ENCODE measurements at regions not wholly inside any gene's neighbourhood (a gene's known extent, or its start where the extent isn't known, plus 50 kb on each side); places are given as distances from the start of the nearest gene placed in this dataset.

DNA sequence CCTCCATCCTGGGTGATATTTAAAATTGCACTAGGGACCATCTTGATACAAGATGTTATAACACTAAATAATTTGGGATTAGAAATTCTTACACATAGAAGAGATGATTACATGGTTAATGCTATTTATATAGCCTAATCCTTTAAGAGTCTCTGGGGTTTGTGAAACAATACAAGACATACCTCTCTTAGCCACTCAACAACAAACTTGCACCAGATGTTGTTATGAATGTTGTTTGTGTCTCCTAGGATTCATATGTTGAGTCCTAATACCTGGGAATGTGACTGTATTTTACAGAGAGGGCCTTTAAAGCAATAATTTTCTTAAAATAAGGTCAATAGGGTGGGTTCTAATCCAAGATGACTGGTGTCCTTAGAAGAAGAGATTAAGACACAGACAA is 678.3 kb downstream of the NYAP2 start:
- TF ChIP-seq, protein P1, sequence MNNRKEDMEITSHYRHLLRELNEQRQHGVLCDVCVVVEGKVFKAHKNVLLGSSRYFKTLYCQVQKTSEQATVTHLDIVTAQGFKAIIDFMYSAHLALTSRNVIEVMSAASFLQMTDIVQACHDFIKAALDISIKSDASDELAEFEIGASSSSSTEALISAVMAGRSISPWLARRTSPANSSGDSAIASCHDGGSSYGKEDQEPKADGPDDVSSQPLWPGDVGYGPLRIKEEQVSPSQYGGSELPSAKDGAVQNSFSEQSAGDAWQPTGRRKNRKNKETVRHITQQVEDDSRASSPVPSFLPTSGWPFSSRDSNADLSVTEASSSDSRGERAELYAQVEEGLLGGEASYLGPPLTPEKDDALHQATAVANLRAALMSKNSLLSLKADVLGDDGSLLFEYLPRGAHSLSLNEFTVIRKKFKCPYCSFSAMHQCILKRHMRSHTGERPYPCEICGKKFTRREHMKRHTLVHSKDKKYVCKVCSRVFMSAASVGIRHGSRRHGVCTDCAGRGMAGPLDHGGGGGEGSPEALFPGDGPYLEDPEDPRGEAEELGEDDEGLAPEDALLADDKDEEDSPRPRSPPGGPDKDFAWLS (CRISPR knock-in tag; IDR thresholded peaks at IDR 0.05; ENCODE audit: borderline replicate concordance): no peak
- TF ChIP-seq, protein P2, sequence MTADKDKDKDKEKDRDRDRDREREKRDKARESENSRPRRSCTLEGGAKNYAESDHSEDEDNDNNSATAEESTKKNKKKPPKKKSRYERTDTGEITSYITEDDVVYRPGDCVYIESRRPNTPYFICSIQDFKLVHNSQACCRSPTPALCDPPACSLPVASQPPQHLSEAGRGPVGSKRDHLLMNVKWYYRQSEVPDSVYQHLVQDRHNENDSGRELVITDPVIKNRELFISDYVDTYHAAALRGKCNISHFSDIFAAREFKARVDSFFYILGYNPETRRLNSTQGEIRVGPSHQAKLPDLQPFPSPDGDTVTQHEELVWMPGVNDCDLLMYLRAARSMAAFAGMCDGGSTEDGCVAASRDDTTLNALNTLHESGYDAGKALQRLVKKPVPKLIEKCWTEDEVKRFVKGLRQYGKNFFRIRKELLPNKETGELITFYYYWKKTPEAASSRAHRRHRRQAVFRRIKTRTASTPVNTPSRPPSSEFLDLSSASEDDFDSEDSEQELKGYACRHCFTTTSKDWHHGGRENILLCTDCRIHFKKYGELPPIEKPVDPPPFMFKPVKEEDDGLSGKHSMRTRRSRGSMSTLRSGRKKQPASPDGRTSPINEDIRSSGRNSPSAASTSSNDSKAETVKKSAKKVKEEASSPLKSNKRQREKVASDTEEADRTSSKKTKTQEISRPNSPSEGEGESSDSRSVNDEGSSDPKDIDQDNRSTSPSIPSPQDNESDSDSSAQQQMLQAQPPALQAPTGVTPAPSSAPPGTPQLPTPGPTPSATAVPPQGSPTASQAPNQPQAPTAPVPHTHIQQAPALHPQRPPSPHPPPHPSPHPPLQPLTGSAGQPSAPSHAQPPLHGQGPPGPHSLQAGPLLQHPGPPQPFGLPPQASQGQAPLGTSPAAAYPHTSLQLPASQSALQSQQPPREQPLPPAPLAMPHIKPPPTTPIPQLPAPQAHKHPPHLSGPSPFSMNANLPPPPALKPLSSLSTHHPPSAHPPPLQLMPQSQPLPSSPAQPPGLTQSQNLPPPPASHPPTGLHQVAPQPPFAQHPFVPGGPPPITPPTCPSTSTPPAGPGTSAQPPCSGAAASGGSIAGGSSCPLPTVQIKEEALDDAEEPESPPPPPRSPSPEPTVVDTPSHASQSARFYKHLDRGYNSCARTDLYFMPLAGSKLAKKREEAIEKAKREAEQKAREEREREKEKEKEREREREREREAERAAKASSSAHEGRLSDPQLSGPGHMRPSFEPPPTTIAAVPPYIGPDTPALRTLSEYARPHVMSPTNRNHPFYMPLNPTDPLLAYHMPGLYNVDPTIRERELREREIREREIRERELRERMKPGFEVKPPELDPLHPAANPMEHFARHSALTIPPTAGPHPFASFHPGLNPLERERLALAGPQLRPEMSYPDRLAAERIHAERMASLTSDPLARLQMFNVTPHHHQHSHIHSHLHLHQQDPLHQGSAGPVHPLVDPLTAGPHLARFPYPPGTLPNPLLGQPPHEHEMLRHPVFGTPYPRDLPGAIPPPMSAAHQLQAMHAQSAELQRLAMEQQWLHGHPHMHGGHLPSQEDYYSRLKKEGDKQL (CRISPR knock-in tag; IDR thresholded peaks at IDR 0.05; ENCODE audit: low read depth): no peak
